ENCODE measurements at regions not wholly inside any gene's neighbourhood (a gene's known extent, or its start where the extent isn't known, plus 50 kb on each side); places are given as distances from the start of the nearest gene placed in this dataset.

GRCh38 chr13:107847406-107847805 lies 367.9 kb downstream of the LIG4 start:
- Histone ChIP-seq H3K9me3 (ENCODE audit: low read depth, low read length) (no peaks in the 10 kb centered on the region), H3K9ac (ENCODE audit: insufficient read length) (no peak overlapping the region), H3K27ac (no peak overlapping the region), H3K36me3 (ENCODE audit: insufficient read depth, low read length) (no peaks in the 10 kb centered on the region), H3K4me3 (no peak overlapping the region)
- no peak for DNase-seq (ENCODE audit: low read depth, low spot score)
- no peak for TF ChIP-seq FOXP2 (optimal IDR thresholded peaks at IDR 0.05; ENCODE audit: control extremely low read depth, extremely low read length, insufficient read depth)

- H3K9me3 ChIP-seq (ENCODE audit: low read depth, low read length) = no peaks in the 10 kb centered on the region
- TF ChIP-seq EZH2 (IDR thresholded peaks at IDR 0.05) (no peak), POLR2AphosphoS5 (IDR thresholded peaks at IDR 0.05; ENCODE audit: borderline replicate concordance, low read depth, low read length) (no peak), FOXP2 (optimal IDR thresholded peaks at IDR 0.05; ENCODE audit: control extremely low read depth, extremely low read length, insufficient read depth) (no peak)
- no peaks in the 10 kb centered on the region for H3K36me3 ChIP-seq (ENCODE audit: insufficient read depth, low read length)
- no peak overlapping the region for H3K27ac ChIP-seq
- no peak overlapping the region for H3K4me3 ChIP-seq
- DNase-seq (ENCODE audit: low read depth, low spot score) = no peak
- H3K9ac ChIP-seq (ENCODE audit: insufficient read length) = no peak overlapping the region
Measured at GRCh38 chr13:107846642-107847041, 368.7 kb downstream of the LIG4 start.

- DNase-seq (ENCODE audit: low read depth, low spot score) = no peak
- no peak overlapping the region for H3K9ac ChIP-seq (ENCODE audit: insufficient read length)
- no peak overlapping the region for H3K4me3 ChIP-seq
- no peaks in the 10 kb centered on the region for H3K9me3 ChIP-seq (ENCODE audit: low read depth, low read length)
- TF ChIP-seq FOXP2 (optimal IDR thresholded peaks at IDR 0.05; ENCODE audit: control extremely low read depth, extremely low read length, insufficient read depth) (no peak), POLR2AphosphoS5 (IDR thresholded peaks at IDR 0.05; ENCODE audit: borderline replicate concordance, low read depth, low read length) (no peak), EZH2 (IDR thresholded peaks at IDR 0.05) (no peak)
- no peak overlapping the region for H3K27ac ChIP-seq
- H3K36me3 ChIP-seq (ENCODE audit: insufficient read depth, low read length) = no peaks in the 10 kb centered on the region
Measured at GRCh38 chr13:107845911-107846310, 369.4 kb downstream of the LIG4 start.

GRCh38 chr13:107843681-107844080 lies 371.7 kb downstream of the LIG4 start:
- H3K27ac ChIP-seq = no peak overlapping the region
- no peak for TF ChIP-seq EZH2 (IDR thresholded peaks at IDR 0.05)
- H3K4me3 ChIP-seq = no peak overlapping the region
- no peaks in the 10 kb centered on the region for H3K36me3 ChIP-seq (ENCODE audit: insufficient read depth, low read length)
- no peaks in the 10 kb centered on the region for H3K9me3 ChIP-seq (ENCODE audit: low read depth, low read length)
- H3K9ac ChIP-seq (ENCODE audit: insufficient read length) = no peak overlapping the region
- no peak for DNase-seq (ENCODE audit: low read depth, low spot score)

- Histone ChIP-seq H3K9me3 (ENCODE audit: low read depth, low read length) (no peaks in the 10 kb centered on the region), H3K27ac (no peak overlapping the region), H3K36me3 (ENCODE audit: insufficient read depth, low read length) (no peaks in the 10 kb centered on the region), H3K9ac (ENCODE audit: insufficient read length) (no peak overlapping the region), H3K4me3 (no peak overlapping the region)
- no peak for DNase-seq (ENCODE audit: low read depth, low spot score)
- no peak for TF ChIP-seq FOXP2 (optimal IDR thresholded peaks at IDR 0.05; ENCODE audit: control extremely low read depth, extremely low read length, insufficient read depth)
- TF ChIP-seq EZH2 (IDR thresholded peaks at IDR 0.05) = no peak
- no peak for TF ChIP-seq POLR2AphosphoS5 (IDR thresholded peaks at IDR 0.05; ENCODE audit: borderline replicate concordance, low read depth, low read length)
Measured at GRCh38 chr13:107843281-107843680, 372.1 kb downstream of the LIG4 start.

- H3K36me3 ChIP-seq (ENCODE audit: insufficient read depth, low read length) = no peaks in the 10 kb centered on the region
- H3K4me3 ChIP-seq = no peak overlapping the region
- no peak overlapping the region for H3K27ac ChIP-seq
- TF ChIP-seq FOXP2 (optimal IDR thresholded peaks at IDR 0.05; ENCODE audit: control extremely low read depth, extremely low read length, insufficient read depth) (no peak), EZH2 (IDR thresholded peaks at IDR 0.05) (no peak)
- no peak overlapping the region for H3K9ac ChIP-seq (ENCODE audit: insufficient read length)
- DNase-seq (ENCODE audit: low read depth, low spot score) = no peak
- no peaks in the 10 kb centered on the region for H3K9me3 ChIP-seq (ENCODE audit: low read depth, low read length)
Measured at GRCh38 chr13:107842562-107843180, 372.7 kb downstream of the LIG4 start.

GRCh38 chr13:107838588-107839161 lies 376.7 kb downstream of the LIG4 start:
- H3K9ac ChIP-seq (ENCODE audit: insufficient read length) = no peak overlapping the region
- no peak for DNase-seq (ENCODE audit: low read depth, low spot score)
- H3K4me3 ChIP-seq = no peak overlapping the region
- H3K27ac ChIP-seq = no peak overlapping the region
- H3K36me3 ChIP-seq (ENCODE audit: insufficient read depth, low read length) = no peaks in the 10 kb centered on the region
- no peaks in the 10 kb centered on the region for H3K9me3 ChIP-seq (ENCODE audit: low read depth, low read length)
- TF ChIP-seq EZH2 (IDR thresholded peaks at IDR 0.05) (no peak), POLR2AphosphoS5 (IDR thresholded peaks at IDR 0.05; ENCODE audit: borderline replicate concordance, low read depth, low read length) (no peak), FOXP2 (optimal IDR thresholded peaks at IDR 0.05; ENCODE audit: control extremely low read depth, extremely low read length, insufficient read depth) (no peak)

- H3K4me3 ChIP-seq = no peak overlapping the region
- TF ChIP-seq FOXP2 (optimal IDR thresholded peaks at IDR 0.05; ENCODE audit: control extremely low read depth, extremely low read length, insufficient read depth) (no peak), POLR2AphosphoS5 (IDR thresholded peaks at IDR 0.05; ENCODE audit: borderline replicate concordance, low read depth, low read length) (no peak), EZH2 (IDR thresholded peaks at IDR 0.05) (no peak)
- H3K9ac ChIP-seq (ENCODE audit: insufficient read length) = no peak overlapping the region
- no peaks in the 10 kb centered on the region for H3K9me3 ChIP-seq (ENCODE audit: low read depth, low read length)
- DNase-seq (ENCODE audit: low read depth, low spot score) = no peak
- no peaks in the 10 kb centered on the region for H3K36me3 ChIP-seq (ENCODE audit: insufficient read depth, low read length)
- H3K27ac ChIP-seq = no peak overlapping the region
Measured at GRCh38 chr13:107836685-107837084, 378.7 kb downstream of the LIG4 start.

GRCh38 chr13:107835339-107836018 lies 379.9 kb downstream of the LIG4 start:
- H3K36me3 ChIP-seq (ENCODE audit: insufficient read depth, low read length) = no peaks in the 10 kb centered on the region
- no peak overlapping the region for H3K4me3 ChIP-seq
- H3K9ac ChIP-seq (ENCODE audit: insufficient read length) = no peak overlapping the region
- H3K9me3 ChIP-seq (ENCODE audit: low read depth, low read length) = no peaks in the 10 kb centered on the region
- no peak overlapping the region for H3K27ac ChIP-seq
- TF ChIP-seq POLR2AphosphoS5 (IDR thresholded peaks at IDR 0.05; ENCODE audit: borderline replicate concordance, low read depth, low read length) = no peak
- TF ChIP-seq EZH2 (IDR thresholded peaks at IDR 0.05) = no peak
- no peak for TF ChIP-seq FOXP2 (optimal IDR thresholded peaks at IDR 0.05; ENCODE audit: control extremely low read depth, extremely low read length, insufficient read depth)
- no peak for DNase-seq (ENCODE audit: low read depth, low spot score)

All from SK-N-MC (cell line).